ENCODE measurements at regions not wholly inside any gene's neighbourhood (a gene's known extent, or its start where the extent isn't known, plus 50 kb on each side); places are given as distances from the start of the nearest gene placed in this dataset.

- TF ChIP-seq ETV6 (conservative IDR thresholded peaks at IDR 0.05 in 1 of 2, IDR thresholded peaks at IDR 0.05 in 1 of 2; ENCODE audit: borderline replicate concordance in 1 of 2, low read depth in 1 of 2) (no peak), KLF5 (IDR thresholded peaks at IDR 0.05; ENCODE audit: partially characterized antibody) (no peak), NR2C2 (IDR thresholded peaks at IDR 0.05; ENCODE audit: borderline replicate concordance, control insufficient read depth, insufficient read length, low read depth) (no peak), EED (IDR thresholded peaks at IDR 0.05; ENCODE audit: low read depth) (no peak), EGR1 (IDR thresholded peaks at IDR 0.05; ENCODE audit: borderline replicate concordance in 1 of 2, low read depth in 2 of 2, low read length in 2 of 2) (no peak), MYC (IDR thresholded peaks at IDR 0.05; ENCODE audit: insufficient read depth, insufficient read length, insufficient replicate concordance, low read length, severe bottlenecking) (no peak), CREM (IDR thresholded peaks at IDR 0.05; ENCODE audit: low read depth) (no peak), CREB1 (IDR thresholded peaks at IDR 0.05; ENCODE audit: low read depth) (no peak)
Observed at GRCh38 chr5:161602736-161603135, 56.2 kb upstream of the GABRB2 start (continued).

GRCh38 chr5:161600156-161600555 lies 53.6 kb upstream of the GABRB2 start:
- RAD21 ChIA-PET (ENCODE audit: unreplicated experiment), result interaction anchor here (0.7 kb wide), 1 partner anchor 951 kb away, joined by 3 read pairs; no protein-coding TSS in a partner anchor
- no peaks in the 10 kb centered on the region for H3K79me2 ChIP-seq (ENCODE audit: control insufficient read depth, insufficient read depth, low read length)

More at GRCh38 chr5:161600156-161600555, 53.6 kb upstream of the GABRB2 start:
- FAIRE-seq, result no peak
- in situ Hi-C loops (cut with MboI) (no loop called here), intact Hi-C loops (cut with micrococcal nuclease; ENCODE audit: unreplicated experiment) (no loop called here)
- DNase-seq (ENCODE audit: low read depth, low spot score), result no peak
- no TSS peak for BruUV-seq (replicated peaks)
- Histone ChIP-seq H3K27ac (ENCODE audit: control insufficient read depth, insufficient read depth) (no peak overlapping the region), H3K27me3 (replicated peaks in 1 of 2; ENCODE audit: control insufficient read depth in 2 of 2, insufficient read depth in 2 of 2, low read length in 1 of 2) (no peaks in the 10 kb centered on the region), H3K9ac (ENCODE audit: control insufficient read depth, insufficient read depth, low read length) (no peak overlapping the region), H4K20me1 (ENCODE audit: control insufficient read depth, insufficient read depth) (no peaks in the 10 kb centered on the region), H3K36me3 (ENCODE audit: control insufficient read depth in 2 of 2, insufficient read depth in 2 of 2, low read length in 1 of 2) (no peaks in the 10 kb centered on the region), H3K9me3 (replicated peaks; ENCODE audit: control insufficient read depth, insufficient read depth, low read length) (no peaks in the 10 kb centered on the region), H2AFZ (ENCODE audit: control insufficient read depth, low read depth, low read length) (no peak overlapping the region), H3K4me3 (no peak overlapping the region), H3K4me2 (ENCODE audit: control insufficient read depth, insufficient read depth) (no peak overlapping the region), H3K4me1 (ENCODE audit: control insufficient read depth, insufficient read depth, low read length) (no peaks in the 10 kb centered on the region)
- TF ChIP-seq CHD4 (IDR thresholded peaks at IDR 0.05) (no peak), FOXM1 (IDR thresholded peaks at IDR 0.05; ENCODE audit: low read depth, low read length) (no peak), HDGF (IDR thresholded peaks at IDR 0.05) (no peak), BCL11A (IDR thresholded peaks at IDR 0.05; ENCODE audit: low read depth, low read length) (no peak), IRF4 (IDR thresholded peaks at IDR 0.05; ENCODE audit: low read depth, low read length) (no peak), RBBP5 (conservative IDR thresholded peaks at IDR 0.05) (no peak), NR2C1 (IDR thresholded peaks at IDR 0.05) (no peak), TCF3 (IDR thresholded peaks at IDR 0.05; ENCODE audit: borderline replicate concordance, insufficient read depth, low read depth, low read length) (no peak), PAX8 (IDR thresholded peaks at IDR 0.05) (no peak)
- ChIA-PET CTCF (no interaction called here), SMC1A (ENCODE audit: uncharacterized antibody, unreplicated experiment) (no interaction called here), POLR2A (no interaction called here)
- ATAC-seq, result no peak
- 59% methylated on average over 3 of the region's 3 CpGs for WGBS (ENCODE audit: insufficient coverage, insufficient replicate concordance, low lambda C conversion rate, missing lambda C conversion rate)
